GM18498 (cell line): ENCODE measurements at regions not wholly inside any gene's neighbourhood (a gene's known extent, or its start where the extent isn't known, plus 50 kb on each side); places are given as distances from the start of the nearest gene placed in this dataset.
A peak's percentile ranks its signal among the peaks of the same experiment; 100 is the strongest.

Experiments used
- ATAC-seq: cut with Tn5 transposase; IDR thresholded peaks from one replicate; pipeline ENCODE4 v1.9.1; 2021; ENCODE audit warnings: mild to moderate bottlenecking, moderate library complexity; ENCODE audit not compliant: unreplicated experiment

DNA sequence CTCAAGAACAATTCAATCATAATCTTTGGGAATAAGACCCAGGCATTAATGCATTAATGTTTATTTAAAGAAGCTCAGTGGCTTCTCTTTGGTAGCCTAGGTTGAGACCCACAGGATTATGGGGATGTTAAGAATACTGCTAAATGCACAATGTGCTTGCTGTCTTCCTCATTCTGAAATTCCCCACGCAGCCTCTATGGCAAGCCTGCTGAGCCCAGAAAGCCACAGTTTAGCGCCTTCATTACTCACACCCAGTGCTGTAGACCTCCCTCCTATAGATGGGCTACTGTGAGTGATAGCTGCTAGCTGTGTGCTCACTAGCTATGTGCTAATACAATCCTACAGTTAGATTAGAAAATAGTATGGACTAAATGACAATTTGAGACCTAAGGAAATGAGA, 90.6 kb downstream of the TNFSF13B start:
- ATAC-seq: no peak

DNA sequence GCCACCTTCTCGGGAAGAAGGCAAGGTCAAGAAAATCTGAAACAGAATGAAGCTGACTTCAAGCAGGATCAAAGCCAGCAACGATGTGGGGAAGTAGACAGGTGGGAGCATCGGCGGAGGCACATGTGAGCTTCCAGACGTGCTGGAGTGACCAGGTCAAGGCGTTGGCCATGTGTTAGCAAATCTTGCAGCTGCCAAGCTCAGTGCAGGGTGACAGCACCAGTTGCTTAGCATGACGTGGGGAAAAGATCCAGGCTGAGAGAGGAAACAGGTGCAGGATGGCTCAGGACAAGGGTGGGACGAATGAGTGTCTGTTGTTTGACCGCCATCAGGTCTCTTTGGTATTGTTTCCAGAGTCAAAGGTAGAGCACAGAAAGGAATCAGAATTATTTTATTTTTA, 92.3 kb downstream of the TNFSF13B start:
- no peak for ATAC-seq

DNA sequence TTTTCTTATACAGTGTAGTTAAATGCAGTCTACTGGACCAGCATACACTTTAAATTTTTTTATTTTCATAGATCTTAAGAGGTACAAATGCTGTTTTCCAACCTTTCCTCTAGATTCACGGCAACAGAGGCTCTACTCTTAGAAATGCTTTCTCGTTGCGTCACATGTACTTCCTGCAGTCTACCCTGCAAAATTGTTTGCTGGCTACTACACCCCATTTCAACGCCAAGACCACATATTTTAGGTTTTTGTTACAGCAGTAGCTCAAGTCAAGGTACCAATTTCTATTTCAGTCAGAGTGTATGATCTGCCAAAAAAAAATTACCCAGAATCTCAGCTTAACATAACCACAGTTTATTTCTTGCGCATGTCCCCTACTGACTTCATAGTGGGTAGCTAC, 94.1 kb downstream of the TNFSF13B start:
- ATAC-seq: no peak

DNA sequence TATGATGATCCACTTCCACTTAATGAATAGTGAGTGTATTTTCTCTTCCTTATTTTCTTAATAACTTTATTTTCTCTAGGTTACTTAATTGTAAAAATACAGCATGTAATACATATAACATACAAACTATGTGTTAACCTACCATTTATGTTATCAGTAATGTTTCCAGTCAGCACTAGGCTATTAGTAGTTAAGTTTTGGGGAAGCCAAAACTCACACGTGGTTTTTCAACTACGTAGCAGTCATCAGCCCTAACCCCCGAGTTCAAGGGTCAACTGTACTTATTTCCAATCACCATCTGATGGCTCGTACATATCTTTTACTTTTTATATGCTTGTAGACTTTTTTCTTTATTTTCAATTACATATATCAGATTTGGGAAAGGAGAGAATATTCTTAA, 95.7 kb downstream of the TNFSF13B start:
- no peak for ATAC-seq

- no peak for ATAC-seq
Observed at GRCh38 chr13:108368250-108368905, 98.9 kb downstream of the TNFSF13B start.

- no peak for ATAC-seq
Observed at GRCh38 chr13:108369412-108369811, 99.9 kb downstream of the TNFSF13B start.

GRCh38 chr13:108375034-108375433, 105.5 kb downstream of the TNFSF13B start:
- no peak for ATAC-seq

- ATAC-seq: no peak
Observed at GRCh38 chr13:108375772-108376171, 106.3 kb downstream of the TNFSF13B start.

GRCh38 chr13:108376308-108376707, 106.8 kb downstream of the TNFSF13B start:
- ATAC-seq: no peak

DNA sequence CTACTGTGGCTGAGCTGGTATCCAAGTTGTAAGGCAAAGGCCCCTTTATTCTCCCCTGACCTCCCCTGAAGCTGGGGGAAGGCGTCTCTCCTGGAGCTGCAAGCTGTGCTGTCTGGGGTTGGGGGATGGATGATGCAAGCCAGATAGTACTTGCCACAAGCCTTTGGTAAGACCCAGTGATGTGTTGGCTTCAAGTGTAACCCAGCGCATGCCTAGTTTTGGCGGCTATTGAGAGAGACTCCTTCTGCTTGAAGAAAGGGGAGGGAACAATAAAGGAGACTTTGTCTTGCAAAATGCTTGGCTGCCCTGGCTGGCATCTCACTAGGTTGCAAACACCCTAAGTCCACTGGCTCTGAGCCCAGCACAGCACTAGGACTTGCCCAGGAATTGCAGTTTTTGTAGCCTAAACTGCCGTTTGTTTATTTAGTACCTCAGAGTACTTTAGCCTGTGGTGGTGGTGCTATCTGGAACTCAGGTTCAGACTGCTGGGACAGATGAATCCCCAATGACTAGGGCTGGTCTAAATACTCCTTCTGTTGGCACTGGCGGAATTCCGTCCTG, 108.2 kb downstream of the TNFSF13B start:
- ATAC-seq: no peak

DNA sequence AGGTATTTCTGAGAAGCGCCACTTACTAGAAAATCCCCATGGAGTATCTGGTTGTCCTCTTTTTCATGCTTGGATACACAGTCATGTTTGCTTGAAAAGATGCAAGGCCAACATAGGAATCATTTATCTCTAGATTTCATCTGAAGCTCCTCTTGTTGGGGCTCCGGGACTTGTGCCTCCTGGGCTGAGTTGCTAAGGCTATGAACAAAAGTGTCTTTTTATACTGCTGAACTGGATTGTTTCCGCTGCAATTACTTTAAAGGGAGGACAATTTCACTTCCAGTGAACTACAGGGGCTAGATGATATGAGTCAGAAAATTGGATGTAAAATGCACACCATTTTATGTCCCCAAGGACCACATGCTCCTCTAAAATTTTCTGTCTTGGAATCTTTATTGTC, 114.1 kb downstream of the TNFSF13B start:
- ATAC-seq: no peak

- ATAC-seq: no peak
Observed at GRCh38 chr13:108387156-108387555, 117.6 kb downstream of the TNFSF13B start.

- ATAC-seq: no peak
Observed at GRCh38 chr13:108402850-108403249, 133.3 kb downstream of the TNFSF13B start.

- ATAC-seq: peak; percentile 63
Observed at GRCh38 chr13:108407495-108407894, 138.0 kb downstream of the TNFSF13B start.

DNA sequence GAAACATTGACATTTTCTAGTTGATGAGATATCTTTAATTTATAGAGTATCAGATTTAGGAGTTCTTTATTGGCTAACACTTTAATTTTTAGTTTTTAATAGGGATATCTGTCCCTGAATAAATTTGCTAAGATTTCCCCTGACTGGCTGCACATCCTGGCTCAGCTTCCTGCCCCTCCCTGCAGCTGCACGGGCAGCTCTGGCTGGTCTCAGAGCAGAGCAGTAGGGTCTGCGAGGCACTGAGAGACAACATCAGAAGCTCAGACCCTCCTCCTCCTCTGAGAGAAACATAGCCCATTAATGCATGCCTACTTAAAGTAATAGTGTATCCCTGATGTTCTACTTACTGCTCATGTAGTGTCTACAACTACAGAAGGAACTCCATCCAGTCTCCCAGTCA, 139.2 kb downstream of the TNFSF13B start:
- ATAC-seq: no peak

DNA sequence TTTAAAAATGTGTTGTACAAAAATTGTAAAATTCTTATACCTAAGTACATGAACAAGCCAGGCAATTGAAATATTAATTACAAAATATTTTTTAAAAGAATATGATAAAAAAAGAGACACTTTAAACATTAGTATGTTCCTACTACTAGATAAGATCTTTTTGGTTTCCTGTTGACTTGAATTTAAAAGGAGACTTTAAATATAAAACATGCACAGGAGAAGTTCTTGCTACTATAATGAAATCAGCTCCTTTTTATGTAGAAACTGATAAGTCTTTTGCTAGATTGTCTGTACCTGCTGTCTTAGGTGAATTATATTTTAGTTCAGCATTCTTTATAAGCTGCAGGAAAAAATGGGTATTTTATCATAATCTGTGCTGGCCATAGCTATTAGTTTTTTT, 140.2 kb downstream of the TNFSF13B start:
- no peak for ATAC-seq

- ATAC-seq: no peak
Observed at GRCh38 chr13:108419768-108420167, 150.2 kb downstream of the TNFSF13B start.

DNA sequence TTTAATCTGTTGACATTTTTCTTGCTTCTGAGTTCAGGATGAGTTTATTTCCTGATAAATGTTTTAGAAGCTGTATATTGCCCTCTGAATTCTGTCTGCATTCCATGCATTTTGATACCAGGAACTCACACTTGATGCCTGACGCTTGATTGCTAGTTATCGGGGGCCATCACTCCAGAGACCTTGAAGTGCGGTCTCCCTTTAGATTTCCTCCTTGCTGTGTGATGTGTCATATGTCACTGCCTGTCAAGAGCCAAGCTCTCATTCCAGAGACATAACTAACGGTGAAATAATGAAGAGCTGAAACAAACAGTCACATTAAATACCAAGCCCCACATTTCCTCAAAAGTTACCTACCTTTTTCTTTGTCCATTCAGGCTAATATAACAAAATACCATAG, 155.5 kb downstream of the TNFSF13B start:
- ATAC-seq: no peak

- ATAC-seq: no peak
Observed at GRCh38 chr13:108426893-108427292, 157.4 kb downstream of the TNFSF13B start.

GRCh38 chr13:108427355-108427754, 157.8 kb downstream of the TNFSF13B start:
- ATAC-seq: no peak

GRCh38 chr13:108428691-108429090, 159.2 kb downstream of the TNFSF13B start:
- ATAC-seq: no peak

- ATAC-seq: no peak
Observed at GRCh38 chr13:108433976-108434755, 164.6 kb downstream of the TNFSF13B start.
